Stomach (tissue), 8 donors: ENCODE measurements at regions not wholly inside any gene's neighbourhood (a gene's known extent, or its start where the extent isn't known, plus 50 kb on each side); places are given as distances from the start of the nearest gene placed in this dataset.
A peak's percentile ranks its signal among the peaks of the same experiment; 100 is the strongest.
"Not testable (repeated sequence)": the region's sequence is repeated elsewhere in the genome, so short reads cannot be mapped to it uniquely, and the experiment has no call there.

Source experiments
- DNase-seq, 2 donors: peaks; one replicate each; pipeline versions ENCODE4 v3.0.0 to v3.0.0-alpha.2; 2013 to 2019
- H3K27ac ChIP-seq, 5 donors: fragments of 200-600 bp in 4 of 5; sonication (generic) in 4 of 5; one replicate each; pipeline ENCODE4 v1.5.1; 2013 to 2019; ENCODE audit warnings: mild to moderate bottlenecking in 1 of 5, moderate library complexity in 1 of 5
- H3K27me3 ChIP-seq, 3 donors: fragments of 200-600 bp; sonication (generic); one replicate each; pipeline ENCODE4 v1.5.1; 2017 to 2019; ENCODE audit warnings: mixed run types in 1 of 3
- H3K36me3 ChIP-seq, 4 donors: fragments of 200-600 bp; sonication (generic); 1 replicate in 3 of 4; 2 replicates in 1 of 4; pipeline ENCODE4 v1.5.1; 2016 to 2019
- H3K4me1 ChIP-seq, 4 donors: fragments of 200-600 bp; sonication (generic); one replicate each; pipeline ENCODE4 v1.5.1; 2016 to 2019
- H3K4me3 ChIP-seq, 4 donors: fragments of 200-600 bp; sonication (generic) in 3 of 4; one replicate each; pipeline ENCODE4 v1.5.1; 2016 to 2019; ENCODE audit warnings: mild to moderate bottlenecking in 1 of 4
- H3K9me3 ChIP-seq, 4 donors: fragments of 200-600 bp; sonication (generic); one replicate each; pipeline ENCODE4 v1.5.1; 2016 to 2019
- CTCF ChIP-seq, 7 experiments: fragments of 450-650 bp in 4 of 7; fragments of 200-600 bp in 3 of 7; sonication (generic) in 3 of 7; IDR thresholded peaks; one replicate each; pipeline ENCODE4 v1.5.1; 2016 to 2019; ENCODE audit warnings: antibody characterized with exemption in 7 of 7, control low read depth in 2 of 7, mild to moderate bottlenecking in 1 of 7
- EP300 ChIP-seq: sonication (generic); formaldehyde crosslinking; IDR thresholded peaks from one replicate; pipeline ENCODE4 v1.6.1; 2017; ENCODE audit warnings: antibody characterized with exemption
- POLR2A ChIP-seq, 4 donors: fragments of 450-650 bp; IDR thresholded peaks; one replicate each; pipeline ENCODE4 v1.6.1; 2016; ENCODE audit warnings: antibody characterized with exemption in 4 of 4, control low read depth in 2 of 4, mild to moderate bottlenecking in 1 of 4, moderate library complexity in 1 of 4
- POLR2AphosphoS5 ChIP-seq, 3 donors: sonication (generic); formaldehyde crosslinking; IDR thresholded peaks; one replicate each; pipeline ENCODE4 v1.6.1; 2016; ENCODE audit warnings: antibody characterized with exemption in 3 of 3
- WGBS, 5 donors: extraction: QIAGEN DNeasy Blood & Tissue Kit in 3 of 5; methylation state at CpG; one replicate each; pipeline versions ENCODE4 v1.1.5 to v1.1.7; 2013 to 2018; 5-methylcytosine and 5-hydroxymethylcytosine counted together
- intact Hi-C: fragments of 100-400 bp; cut with DNase I; formaldehyde crosslinking; loops from one replicate; pipeline ENCODE4 v1.15.1; 2023; ENCODE audit warnings: low total_unique reads
- donor health status: healthy with polysubstance abuse.
- donor health status: Bipolar disorder and iron deficiency.
- donor health status: healthy.

- Histone ChIP-seq H3K36me3 (no peaks in the 10 kb centered on the region), H3K4me3 (no peak overlapping the region), H3K27me3 (peaks cover 0 to 6% (median 0%) of the 10 kb centered on the region in 3 donors), H3K27ac (peak overlapping the region in 1 of 5 donors; percentile 75), H3K9me3 (no peaks in the 10 kb centered on the region), H3K4me1 (peaks cover 0 to 32% (median 8%) of the 10 kb centered on the region in 4 donors)
- TF ChIP-seq POLR2AphosphoS5 (IDR thresholded peaks at IDR 0.05), result no peak
- TF ChIP-seq CTCF (IDR thresholded peaks at IDR 0.05), result no peak
- no peak for TF ChIP-seq EP300
- TF ChIP-seq POLR2A (IDR thresholded peaks at IDR 0.05), result no peak
- intact Hi-C loops, result no loop called here
- 61 to 72% (median 70%) methylated on average over 12 of the region's 12 CpGs for WGBS, 5 donors
- DNase-seq, result no peak
These were observed 88.5 kb upstream of the UXS1 start for GRCh38 chr2:106282462-106283170.

- H3K36me3 ChIP-seq, H3K27me3 ChIP-seq, DNase-seq, H3K4me3 ChIP-seq, H3K9me3 ChIP-seq, intact Hi-C loops, H3K27ac ChIP-seq: not testable (repeated sequence)
- WGBS, 5 donors, result 73 to 86% (median 83%) methylated on average over 9 to 11 of the region's 11 CpGs
- H3K4me1 ChIP-seq, result peaks cover 0 to 32% (median 8%) of the 10 kb centered on the region in 4 donors
These were observed 87.9 kb upstream of the UXS1 start for GRCh38 chr2:106281907-106282430.

GRCh38 chr2:106280722-106281446 is 86.8 kb upstream of the UXS1 start:
- Histone ChIP-seq H3K4me1 (peaks cover 0 to 32% (median 8%) of the 10 kb centered on the region in 4 donors), H3K27ac (no peak overlapping the region), H3K27me3 (peaks cover 0 to 6% (median 0%) of the 10 kb centered on the region in 3 donors), H3K4me3 (no peak overlapping the region), H3K36me3 (no peaks in the 10 kb centered on the region), H3K9me3 (no peaks in the 10 kb centered on the region)
- DNase-seq, result no peak
- intact Hi-C loops, result no loop called here
- TF ChIP-seq POLR2A (IDR thresholded peaks at IDR 0.05) (no peak), POLR2AphosphoS5 (IDR thresholded peaks at IDR 0.05) (no peak), EP300 (no peak), CTCF (IDR thresholded peaks at IDR 0.05) (no peak)
- 67 to 80% (median 74%) methylated on average over 10 of the region's 10 CpGs for WGBS, 5 donors

GRCh38 chr2:106280224-106280623 is 86.1 kb upstream of the UXS1 start:
- intact Hi-C loops, result no loop called here
- H3K27me3 ChIP-seq, result peaks cover 0 to 6% (median 0%) of the 10 kb centered on the region in 3 donors
- TF ChIP-seq POLR2A (IDR thresholded peaks at IDR 0.05), result no peak
- no peak for TF ChIP-seq POLR2AphosphoS5 (IDR thresholded peaks at IDR 0.05)
- no peak for TF ChIP-seq EP300
- TF ChIP-seq CTCF (IDR thresholded peaks at IDR 0.05), result no peak
- H3K9me3 ChIP-seq, result no peaks in the 10 kb centered on the region
- no peak for DNase-seq
- no peak overlapping the region for H3K27ac ChIP-seq
- H3K4me1 ChIP-seq, result peaks cover 0 to 32% (median 8%) of the 10 kb centered on the region in 4 donors
- WGBS, 5 donors, result 31 to 45% (median 40%) methylated on average over 3 of the region's 3 CpGs
- H3K4me3 ChIP-seq, result no peak overlapping the region
- H3K36me3 ChIP-seq, result no peaks in the 10 kb centered on the region
